ENCODE measurements at regions not wholly inside any gene's neighbourhood (a gene's known extent, or its start where the extent isn't known, plus 50 kb on each side); places are given as distances from the start of the nearest gene placed in this dataset.
"Not testable (repeated sequence)": the region's sequence is repeated elsewhere in the genome, so short reads cannot be mapped to it uniquely, and the experiment has no call there.

DNA sequence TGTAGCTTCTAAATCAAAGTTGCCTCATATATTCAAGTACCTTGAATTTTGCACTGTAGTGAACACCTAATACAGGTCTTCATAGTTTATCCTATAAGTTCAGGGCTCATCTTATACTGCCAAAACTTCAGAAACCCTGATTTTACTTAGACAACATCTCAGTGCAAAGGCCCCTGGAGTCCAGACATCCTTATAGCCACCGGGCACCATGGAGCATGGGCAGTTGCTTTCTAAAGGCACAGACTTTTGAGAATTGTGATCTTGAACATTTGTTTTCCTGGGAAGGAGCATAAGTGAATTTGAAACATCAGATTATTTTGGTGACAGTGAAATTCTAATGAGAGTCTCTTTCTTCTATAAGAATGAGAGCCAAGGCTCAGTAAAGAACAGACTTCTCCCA is 292.3 kb downstream of the CYRIA start:
- DNase-seq: no peak

DNA sequence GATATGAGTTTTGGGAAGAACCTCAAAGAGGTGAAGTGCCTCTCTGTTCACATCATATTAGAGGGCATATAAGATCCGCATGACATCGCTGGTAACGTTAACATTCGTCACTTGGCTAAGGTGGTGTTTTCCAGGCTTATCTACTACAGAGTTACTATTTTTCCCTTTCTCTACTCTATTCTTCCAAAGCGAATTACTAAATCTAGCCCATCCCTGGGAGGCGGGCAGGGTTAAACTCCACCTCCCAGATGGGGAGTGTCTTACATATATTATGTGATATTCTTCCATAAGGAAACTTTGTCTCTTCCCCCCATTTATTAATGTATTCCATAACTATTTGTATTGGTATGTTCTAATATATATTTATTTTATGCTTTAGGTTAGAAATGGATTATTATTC is 293.9 kb downstream of the CYRIA start:
- no peak for DNase-seq

DNA sequence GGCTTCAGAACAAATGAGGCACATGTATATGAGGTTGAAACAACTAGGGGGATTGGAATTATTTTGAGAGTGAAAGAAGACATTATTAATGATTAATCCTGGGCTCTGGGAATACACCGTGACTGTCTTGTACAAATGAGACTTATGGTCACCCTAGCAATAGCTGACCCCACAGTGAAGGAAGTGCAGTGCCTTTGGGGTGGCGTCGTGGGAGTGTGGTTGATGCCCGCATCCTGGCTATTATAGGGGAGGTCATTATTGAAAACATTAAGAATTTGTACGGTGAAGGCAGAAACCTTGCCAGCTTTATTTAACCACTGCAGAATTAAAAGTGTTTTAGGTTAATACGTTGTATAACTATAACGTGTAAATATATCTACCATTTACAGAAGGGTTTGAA is 296.7 kb downstream of the CYRIA start:
- no peak for DNase-seq

DNA sequence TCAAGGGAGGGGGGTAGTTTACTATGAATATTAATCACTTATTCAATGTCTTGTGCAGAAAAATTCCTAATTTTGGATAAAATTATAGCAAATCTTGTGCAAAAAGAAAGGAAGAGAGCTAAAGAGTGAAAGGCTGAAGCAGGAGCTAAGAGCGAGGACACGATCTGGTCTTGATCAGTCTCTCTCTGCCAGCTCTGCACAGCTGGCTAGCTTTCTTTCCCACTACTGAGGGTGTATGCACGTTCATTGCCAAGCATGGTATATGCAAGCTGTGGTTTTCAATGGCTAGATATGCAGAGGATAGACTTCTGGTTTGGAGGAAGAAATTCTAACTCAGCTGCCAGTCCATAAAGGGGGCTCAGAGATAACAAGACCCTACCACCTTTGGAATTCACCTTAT is 297.3 kb downstream of the CYRIA start:
- no peak for DNase-seq

DNA sequence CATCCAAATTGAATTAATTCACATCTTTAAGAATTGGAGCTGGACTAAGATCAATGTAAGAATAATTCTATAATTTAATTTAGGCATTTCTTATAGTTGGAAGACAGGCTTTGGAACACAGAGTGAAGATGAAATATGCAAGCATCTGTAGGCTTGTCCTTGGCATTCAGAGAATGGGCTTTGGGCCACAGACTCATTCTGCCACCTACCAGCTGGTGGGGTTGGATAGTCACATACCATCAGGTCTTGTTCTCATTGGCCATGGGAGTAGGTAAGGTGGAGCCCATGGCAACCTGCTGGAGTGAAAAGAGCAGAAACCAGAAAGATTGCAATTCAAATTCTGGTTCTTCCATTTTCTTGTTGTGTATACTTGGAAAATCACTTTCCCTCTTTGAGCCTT is 300.3 kb downstream of the CYRIA start:
- DNase-seq: peak in 1 of 56 donors; percentile 2

DNA sequence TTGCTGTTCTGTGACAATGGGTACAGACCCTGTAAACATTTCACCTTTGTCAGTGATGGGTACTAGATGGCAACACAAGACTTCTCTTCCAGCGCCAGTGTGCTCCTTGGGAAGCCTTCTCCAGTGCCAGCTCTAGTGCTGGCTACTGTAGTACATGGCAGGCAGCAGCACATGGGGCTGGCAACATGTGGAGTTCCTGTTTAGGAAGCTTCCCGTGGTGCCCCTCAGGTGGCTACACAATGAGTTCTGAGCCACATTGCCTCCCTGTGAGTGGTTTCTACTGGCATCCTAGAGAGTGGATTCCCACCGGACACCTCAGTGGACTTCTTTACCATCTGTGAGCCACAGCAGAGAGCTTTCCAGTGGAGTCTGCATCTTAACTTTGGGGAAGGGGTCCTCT is 302.1 kb downstream of the CYRIA start:
- no peak for DNase-seq

DNA sequence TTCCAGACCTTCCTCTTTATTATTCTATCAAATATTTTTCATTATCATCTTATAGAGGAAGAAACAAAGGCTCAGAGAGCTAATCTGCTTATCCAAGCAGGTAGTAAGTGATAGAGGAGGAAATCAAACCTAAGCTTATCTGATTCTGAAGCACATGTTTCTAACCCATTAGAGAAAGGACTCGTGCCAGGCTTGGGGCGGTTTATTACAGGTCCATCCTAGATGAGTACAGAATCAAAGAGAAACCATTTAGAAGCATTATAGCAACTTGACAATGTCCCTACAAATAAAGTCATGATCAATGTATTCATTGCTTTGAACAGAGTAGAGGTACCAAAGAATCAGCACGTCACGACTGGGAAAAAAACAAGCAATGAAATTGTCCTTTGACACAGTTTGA is 303.0 kb downstream of the CYRIA start:
- no peak for DNase-seq

DNA sequence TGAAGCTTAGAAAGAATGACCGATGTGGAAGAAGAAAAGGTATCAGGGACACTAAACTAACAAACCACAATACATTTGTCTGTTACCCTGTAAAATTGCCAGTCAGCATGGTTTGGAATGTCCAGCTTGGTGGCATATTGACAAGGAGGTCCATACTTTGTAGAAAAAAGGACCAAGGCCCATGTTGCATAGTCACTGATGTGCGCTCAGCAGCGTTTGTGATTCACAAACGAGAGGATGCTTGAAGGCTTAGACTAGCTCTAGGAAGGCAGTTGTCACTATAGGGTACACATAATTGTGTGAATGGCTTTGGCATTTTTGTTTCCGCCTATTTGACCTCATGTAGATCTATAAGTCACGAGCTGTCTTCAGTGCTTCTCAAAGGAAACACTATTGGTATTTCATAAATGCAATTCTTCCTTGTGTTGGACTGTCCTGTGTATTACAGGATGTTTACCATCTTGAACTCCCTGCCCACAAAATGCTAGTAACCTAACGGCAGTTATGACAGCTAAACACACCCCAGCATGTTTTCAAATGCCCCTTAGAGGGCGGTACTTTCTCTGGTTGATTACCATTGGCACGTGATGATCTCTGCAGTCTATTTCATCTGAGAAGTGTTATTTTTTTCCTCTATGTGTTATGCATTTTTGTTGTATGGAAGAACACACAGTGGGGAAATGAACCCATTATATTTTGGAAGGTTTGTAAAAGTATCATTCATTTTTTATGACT is 304.2 kb downstream of the CYRIA start:
- DNase-seq: no peak

DNA sequence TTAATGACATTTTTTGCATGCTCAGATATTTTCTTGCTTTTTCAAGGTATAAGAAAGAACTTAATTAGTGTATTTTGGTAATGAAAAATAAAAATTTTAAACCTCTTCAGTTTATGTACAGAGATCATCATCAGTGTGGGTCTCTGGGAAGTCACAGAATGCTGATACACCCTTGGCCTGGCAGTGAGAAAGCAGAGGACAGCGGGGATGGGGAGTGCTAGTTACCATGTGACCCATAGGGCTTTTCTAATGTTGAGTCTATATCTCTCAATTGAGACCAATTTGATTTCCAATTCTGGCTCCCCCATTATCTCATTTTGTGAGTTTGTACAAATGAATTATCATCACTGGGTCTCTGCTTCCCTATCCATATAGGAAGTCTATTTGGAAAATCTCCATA is 305.7 kb downstream of the CYRIA start:
- DNase-seq: no peak

DNA sequence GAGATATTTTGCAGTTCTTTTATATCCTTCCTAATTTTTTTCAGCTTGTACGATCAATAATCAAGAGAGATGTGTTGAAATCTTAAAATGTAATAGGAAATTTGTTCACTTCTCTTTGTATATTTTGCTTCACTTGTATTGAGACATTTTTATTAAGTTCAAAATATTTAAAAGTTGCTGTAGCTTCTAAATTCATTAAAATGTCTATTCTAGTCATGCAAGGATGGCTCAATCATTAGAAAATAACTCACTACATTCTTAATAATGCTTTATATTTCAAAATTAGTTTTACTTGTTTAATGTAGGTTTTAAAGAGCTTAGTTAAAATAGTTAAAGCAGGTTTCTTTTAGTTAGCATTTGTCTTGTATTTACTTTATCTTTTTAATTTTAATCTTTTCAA is 308.4 kb downstream of the CYRIA start:
- no peak for DNase-seq

DNA sequence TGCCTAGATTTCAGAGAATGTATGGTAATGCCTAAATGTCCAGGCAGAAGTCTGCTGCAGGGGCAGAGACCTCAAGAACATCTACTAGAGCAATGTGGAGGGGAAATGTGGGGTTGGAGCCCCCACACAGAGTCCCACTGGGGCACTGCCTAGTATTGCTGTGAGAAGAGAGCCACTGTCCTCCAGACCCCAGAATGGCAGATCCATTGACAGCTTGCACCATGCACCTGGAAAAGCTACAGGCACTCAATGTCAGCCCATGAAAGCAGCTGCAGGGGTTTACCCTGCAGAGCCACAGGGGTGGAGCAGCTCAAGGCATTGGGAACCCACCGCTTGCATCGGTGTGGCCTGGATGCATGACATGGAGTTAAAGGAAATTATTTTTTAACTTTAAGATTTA is 314.1 kb downstream of the CYRIA start:
- no peak for DNase-seq

DNA sequence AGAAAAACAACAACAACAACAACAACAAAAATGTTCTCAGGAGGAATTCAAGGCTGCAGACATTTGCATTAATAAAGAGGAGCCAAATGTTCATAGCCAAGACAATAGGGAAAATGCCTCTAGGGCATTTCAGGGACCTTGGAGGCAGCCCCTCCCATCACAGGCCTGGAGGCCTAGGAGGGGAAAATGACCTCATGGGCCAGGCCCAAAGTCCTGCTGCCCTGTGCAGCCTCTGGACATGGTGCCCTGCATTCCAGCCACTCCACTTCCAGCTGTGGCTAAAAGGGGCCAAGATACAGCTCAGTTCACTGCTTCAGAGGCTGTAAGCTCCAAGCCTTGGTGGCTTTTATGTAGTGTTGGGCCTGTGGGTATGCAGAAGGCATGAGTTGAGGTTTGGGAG is 314.5 kb downstream of the CYRIA start:
- DNase-seq: no peak

DNA sequence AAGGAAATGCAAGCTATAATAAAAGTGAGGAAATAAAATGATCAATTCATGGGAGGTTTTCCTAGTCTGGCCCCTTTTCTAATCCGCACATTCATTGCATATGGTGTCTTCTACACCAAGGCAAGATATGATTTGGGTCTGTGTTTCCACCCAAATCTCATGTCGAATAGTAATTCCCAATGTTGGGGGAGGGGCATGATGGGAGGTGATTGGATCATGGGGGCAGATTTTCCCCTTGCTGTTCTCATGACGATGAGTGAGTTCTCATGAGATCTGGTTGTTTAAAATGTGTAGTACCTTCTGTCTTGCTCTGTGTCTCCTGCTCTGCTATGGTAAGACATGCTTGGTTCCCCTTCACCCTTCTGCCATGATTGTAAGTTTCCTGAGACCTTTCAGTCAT is 315.4 kb downstream of the CYRIA start:
- no peak for DNase-seq

DNA sequence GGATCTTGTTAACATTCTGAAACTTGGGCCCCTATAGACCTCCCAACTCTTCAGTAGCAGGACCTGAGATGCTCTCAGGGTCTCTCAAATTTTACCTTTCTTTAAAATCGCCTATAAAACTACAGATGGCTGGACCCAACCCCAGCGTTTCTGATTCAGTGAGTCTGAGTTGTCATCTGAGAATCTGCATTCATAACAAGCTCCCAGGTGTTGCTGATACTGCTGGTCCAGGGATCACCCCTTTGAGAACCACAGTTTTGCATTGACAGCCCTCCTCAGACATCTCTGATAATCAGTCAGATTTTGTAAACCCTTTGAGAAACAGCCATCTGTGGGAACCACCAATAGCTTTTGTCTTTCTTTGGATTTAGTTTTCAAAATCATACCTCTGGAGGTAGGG is 315.8 kb downstream of the CYRIA start:
- no peak for DNase-seq

DNA sequence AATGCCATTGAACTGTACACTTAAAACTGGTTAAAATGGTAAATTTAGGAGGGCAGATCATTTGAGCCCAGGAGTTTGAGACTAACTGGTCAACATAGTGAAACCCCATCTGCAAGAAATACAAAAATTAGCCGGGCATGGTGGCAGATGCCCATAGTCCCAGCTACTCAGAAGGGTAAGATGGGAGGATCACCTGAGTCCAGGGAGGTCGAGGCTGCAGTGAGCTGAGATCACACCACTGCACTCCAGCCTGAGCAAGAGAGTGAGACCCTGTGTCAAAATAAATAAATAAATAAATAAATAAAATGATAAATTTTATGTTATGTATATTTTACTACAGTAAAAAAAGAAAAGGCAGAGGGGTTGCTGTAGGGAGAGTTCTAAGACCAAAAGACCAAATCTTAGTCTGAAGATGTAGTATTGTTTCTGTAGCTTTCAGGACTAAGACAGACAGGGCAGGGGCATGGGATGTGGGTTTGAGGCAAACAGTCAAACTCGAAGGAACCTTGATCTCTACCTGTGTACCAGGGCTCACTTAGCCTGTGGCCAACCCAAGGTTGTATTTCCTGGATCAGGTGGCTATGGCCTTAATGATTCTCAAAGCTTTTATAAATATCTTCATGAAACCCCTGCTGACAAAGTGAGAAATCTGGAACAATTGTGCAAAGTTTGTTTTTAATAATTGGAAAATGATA is 316.7 kb downstream of the CYRIA start:
- no peak for DNase-seq

DNA sequence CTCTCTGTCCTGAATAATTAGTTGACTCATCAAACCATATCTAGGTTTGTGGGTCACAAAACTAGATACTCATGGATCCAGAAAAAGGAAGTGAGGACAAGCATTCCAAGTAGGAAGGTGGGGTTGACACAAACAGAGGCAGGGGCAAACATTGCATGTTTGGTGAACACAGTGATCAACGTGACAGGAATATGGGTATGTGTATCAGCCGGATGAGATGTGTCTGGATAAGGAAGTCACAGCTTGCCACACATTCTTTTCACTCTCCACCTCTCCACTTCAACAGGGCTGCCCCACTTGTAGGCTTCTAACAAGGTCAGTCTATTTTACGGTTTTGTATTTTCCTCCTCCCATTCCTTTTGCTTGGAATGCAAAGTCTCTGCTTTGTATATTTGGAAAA is 319.0 kb downstream of the CYRIA start:
- DNase-seq: no peak

DNA sequence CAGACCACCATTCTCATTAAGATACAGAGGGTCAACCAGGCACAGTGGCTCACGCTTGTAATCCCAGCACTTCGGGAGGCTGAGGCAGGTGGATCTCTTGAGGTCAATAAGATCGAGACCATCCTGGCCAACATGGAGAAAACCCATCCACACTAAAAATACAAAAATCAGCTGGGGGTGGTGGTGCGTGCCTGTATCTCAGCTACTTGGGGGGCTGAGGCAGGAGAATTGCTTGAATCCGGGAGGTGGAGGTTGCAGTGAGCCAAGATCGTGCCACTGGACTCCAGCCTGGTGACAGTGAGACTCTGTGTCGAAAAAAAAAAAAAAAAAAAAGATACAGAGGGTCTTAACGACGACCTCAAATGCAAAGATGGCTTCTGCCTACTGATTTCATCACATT is 320.4 kb downstream of the CYRIA start:
- DNase-seq: not testable (repeated sequence)

DNA sequence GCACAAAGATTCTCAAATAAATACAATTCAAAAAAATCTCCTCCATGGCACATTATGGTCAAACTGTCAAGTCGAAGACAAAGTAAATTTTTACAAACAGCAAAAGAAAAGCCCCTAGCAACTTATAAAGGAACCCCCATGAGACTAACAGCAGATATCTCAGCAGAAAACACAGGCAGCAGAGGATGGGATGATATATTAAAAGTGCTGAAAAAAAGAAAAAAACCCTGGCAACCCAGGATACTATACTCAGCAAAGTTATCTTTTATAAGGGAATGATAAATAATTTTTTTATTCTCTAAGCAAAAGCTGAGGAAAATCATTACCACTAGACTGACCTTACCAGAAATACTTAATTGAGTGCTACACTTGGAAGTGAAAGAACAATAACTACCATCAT is 326.4 kb downstream of the CYRIA start:
- no peak for DNase-seq

DNA sequence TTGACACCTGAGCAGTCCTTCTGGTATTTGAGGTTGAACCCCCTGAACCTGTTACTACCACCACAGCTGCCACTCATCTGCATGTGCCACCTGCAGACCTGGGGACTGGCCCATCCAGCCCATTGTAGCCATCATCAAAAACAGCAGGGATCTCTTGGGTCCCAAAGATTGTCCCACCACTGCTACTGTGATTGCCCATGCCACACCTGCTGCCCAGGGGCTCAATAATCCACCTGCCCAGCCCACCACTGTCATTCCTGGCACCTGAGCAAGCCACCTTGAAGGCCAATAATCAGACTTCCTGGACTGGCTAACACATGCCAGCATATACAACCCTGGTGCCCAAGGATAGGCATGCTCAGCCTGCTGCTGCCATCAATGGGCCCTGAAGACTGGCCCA is 327.6 kb downstream of the CYRIA start:
- no peak for DNase-seq

DNA sequence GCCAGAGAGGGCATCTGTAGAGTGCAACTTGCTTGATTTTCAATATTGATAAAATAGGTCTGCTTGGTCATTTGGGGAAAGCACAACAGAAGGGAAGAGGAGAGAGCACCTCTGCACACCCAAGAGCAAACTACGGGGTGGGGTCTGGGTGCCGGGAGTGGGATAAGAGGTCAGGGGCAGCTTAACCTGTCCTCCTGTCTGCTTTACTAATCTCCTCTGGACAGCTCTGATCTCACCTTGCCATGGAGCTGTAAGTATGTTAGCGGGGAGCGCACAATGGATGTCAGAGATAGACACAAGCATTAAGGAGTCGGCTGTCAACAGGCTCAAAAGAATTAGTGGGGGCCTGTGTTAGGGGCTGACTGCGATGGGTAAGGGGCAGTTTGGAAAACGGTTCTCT is 328.7 kb downstream of the CYRIA start:
- DNase-seq: no peak

DNA sequence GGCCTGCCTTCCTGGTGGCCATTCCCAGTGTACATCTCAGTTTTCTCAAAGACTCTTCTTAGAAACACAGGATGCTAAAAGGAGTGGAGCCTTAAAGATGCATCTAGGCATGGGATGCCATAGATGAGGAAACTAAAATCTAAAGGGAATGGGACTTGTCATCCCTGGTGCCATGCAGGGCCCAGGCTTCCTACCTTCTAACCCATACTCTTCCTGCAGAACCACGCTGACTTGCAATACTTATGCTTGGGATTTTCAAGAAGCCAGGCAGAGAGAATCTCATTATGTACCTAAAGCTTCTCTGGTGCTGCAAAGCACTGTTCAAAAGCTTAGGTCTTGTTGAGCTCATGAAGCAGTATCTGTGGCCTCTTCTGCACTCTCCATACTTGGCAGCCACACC is 329.1 kb downstream of the CYRIA start:
- no peak for DNase-seq

DNA sequence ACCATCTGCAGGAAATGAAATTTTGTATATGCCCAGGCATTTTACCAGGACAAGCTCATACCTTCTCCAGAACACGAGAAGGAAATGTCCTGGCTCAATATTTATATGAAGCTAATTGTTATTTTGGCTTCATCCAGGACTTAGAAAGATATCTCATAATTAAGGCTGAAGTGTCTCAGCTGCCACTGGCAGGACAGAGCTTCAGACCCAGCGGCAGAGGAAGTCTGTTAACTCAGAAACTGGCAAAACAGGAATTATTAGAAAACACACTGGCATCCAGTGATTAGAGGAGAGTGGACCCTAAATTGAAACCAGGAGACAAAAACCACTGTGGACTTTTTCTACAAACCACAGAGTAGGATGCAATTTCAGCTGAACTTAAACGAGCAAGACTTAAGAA is 329.7 kb downstream of the CYRIA start:
- DNase-seq: no peak

DNA sequence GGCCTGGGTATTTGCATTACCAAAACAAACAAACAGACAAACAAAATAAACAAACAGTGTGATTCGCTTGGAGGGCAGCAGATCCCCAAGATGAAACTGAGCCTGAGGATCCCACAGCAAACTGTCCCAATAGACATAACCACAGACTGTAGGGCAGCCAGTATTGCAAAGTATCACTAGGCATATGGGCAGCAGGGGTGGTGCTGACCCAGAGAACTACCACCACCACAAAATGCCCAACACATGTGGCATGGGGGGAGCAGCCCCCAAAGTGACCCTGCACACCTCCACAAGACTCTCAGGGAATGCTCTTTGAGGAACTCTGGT is 330.1 kb downstream of the CYRIA start:
- DNase-seq: no peak

All from amygdala (tissue), 56 donors.